ENCODE measurements at regions not wholly inside any gene's neighbourhood (a gene's known extent, or its start where the extent isn't known, plus 50 kb on each side); places are given as distances from the start of the nearest gene placed in this dataset.

- TF ChIP-seq EGR1 (IDR thresholded peaks at IDR 0.05; ENCODE audit: borderline replicate concordance, low read depth, low read length) = no peak
- no peak for TF ChIP-seq CEBPB (IDR thresholded peaks at IDR 0.05; ENCODE audit: low read depth, low read length)
- no peak for TF ChIP-seq ASH2L (IDR thresholded peaks at IDR 0.05; ENCODE audit: low read length)
- TF ChIP-seq GABPA (IDR thresholded peaks at IDR 0.05; ENCODE audit: borderline replicate concordance, insufficient read depth, low read length) = no peak
Measured at GRCh38 chr20:12072954-12073264, 155.2 kb downstream of the BTBD3 start (continued).

All from H1 (cell line).